K562 (cell line): ENCODE measurements at regions not wholly inside any gene's neighbourhood (a gene's known extent, or its start where the extent isn't known, plus 50 kb on each side); places are given as distances from the start of the nearest gene placed in this dataset.
A peak's percentile ranks its signal among the peaks of the same experiment; 100 is the strongest.

Experiments
- CEBPB ChIP-seq: fragments of 450-650 bp; IDR thresholded peaks from 2 replicates; pipeline ENCODE4 v1.6.1; 2016; ENCODE audit warnings: missing genetic modification characterization, missing compliant biosample characterization
- FOXP1 ChIP-seq: sonication (generic); formaldehyde crosslinking; IDR thresholded peaks from 2 replicates; pipeline ENCODE4 v1.8.0; 2022; ENCODE audit warnings: mild to moderate bottlenecking, missing genetic modification reagents
- NUFIP1 ChIP-seq: fragments of 450-650 bp; IDR thresholded peaks from 2 replicates; pipeline ENCODE4 v1.6.1; 2018; ENCODE audit not compliant: partially characterized antibody
- SMAD1 ChIP-seq: fragments of 150-350 bp; IDR thresholded peaks from 2 replicates; pipeline ENCODE4 v1.6.1; 2014; ENCODE audit warnings: low read length, low read depth; ENCODE audit not compliant: partially characterized antibody
- ZNF316 ChIP-seq: fragments of 450-650 bp; IDR thresholded peaks from 2 replicates; pipeline ENCODE4 v1.6.1; 2016
- ZNF384 ChIP-seq: IDR thresholded peaks from 2 replicates; pipeline ENCODE4 v1.6.1; 2012; ENCODE audit warnings: low read depth, low read length, improper control_type of control experiment
- TF ChIP-seq, protein P1 (sequence below): fragments of 200-600 bp; sonication (generic); IDR thresholded peaks from one replicate; pipeline ENCODE4 v1.6.1; 2012; ENCODE audit warnings: mild to moderate bottlenecking, low read depth, low read length, inconsistent platforms
- TF ChIP-seq, protein P2 (sequence below), 3 experiments: fragments of 200-800 bp in 1 of 3; fragments of 250-450 bp in 1 of 3; fragments of 450-650 bp in 1 of 3; sonication (Bioruptor Pico) in 1 of 3; sonication (Bioruptor generic) in 1 of 3; formaldehyde crosslinking in 1 of 3; IDR thresholded peaks; 2 replicates each; pipeline versions ENCODE4 v1.6.1 to v1.8.0; 2016 to 2022; ENCODE audit warnings: mild to moderate bottlenecking in 2 of 3, missing genetic modification characterization in 2 of 3, missing compliant biosample characterization in 1 of 3, moderate library complexity in 1 of 3
- TF ChIP-seq, protein P3 (sequence below): fragments of 450-650 bp; IDR thresholded peaks from 2 replicates; pipeline ENCODE4 v1.6.1; 2018; ENCODE audit warnings: mild to moderate bottlenecking, low read depth; ENCODE audit not compliant: partially characterized antibody

DNA sequence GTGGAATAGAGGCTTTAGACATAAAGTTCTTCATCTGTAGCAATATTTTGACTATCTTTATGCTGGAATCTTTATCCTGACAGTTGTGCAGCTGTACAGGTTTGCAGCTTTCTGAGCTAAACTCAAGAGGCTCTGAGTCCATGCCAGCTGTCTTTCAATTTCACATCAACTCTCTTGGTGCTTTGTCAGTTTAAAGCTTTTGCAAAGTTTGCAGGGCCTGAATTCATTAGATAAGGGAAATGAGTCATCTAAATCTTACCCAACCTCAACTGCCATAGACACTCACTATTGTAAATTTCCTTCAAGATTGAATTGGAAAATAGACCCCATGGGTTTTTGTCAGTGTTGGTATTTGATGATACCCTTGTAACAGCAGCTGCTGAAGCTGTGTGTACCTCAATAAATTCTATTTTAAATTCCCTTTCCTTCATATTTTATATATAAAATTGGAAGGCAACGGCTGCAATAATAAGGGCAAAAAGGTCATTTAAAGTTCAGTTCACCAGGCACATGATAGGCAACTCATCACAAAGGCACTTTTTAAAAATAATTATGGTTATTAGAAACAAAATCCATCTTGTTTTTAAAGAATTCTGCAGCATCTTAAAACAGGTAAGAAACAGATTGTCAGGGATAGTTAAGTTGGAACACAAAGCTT is 169.9 kb upstream of the SLC39A10 start (continued):
- TF ChIP-seq CEBPB (tag) (peak; percentile 94), NUFIP1 (no peak), FOXP1 (no peak), ZNF316 (peak; percentile 58; the same call in 1 of the 2 replicates), SMAD1 (no peak), ZNF384 (no peak)
- TF ChIP-seq, protein P1, sequence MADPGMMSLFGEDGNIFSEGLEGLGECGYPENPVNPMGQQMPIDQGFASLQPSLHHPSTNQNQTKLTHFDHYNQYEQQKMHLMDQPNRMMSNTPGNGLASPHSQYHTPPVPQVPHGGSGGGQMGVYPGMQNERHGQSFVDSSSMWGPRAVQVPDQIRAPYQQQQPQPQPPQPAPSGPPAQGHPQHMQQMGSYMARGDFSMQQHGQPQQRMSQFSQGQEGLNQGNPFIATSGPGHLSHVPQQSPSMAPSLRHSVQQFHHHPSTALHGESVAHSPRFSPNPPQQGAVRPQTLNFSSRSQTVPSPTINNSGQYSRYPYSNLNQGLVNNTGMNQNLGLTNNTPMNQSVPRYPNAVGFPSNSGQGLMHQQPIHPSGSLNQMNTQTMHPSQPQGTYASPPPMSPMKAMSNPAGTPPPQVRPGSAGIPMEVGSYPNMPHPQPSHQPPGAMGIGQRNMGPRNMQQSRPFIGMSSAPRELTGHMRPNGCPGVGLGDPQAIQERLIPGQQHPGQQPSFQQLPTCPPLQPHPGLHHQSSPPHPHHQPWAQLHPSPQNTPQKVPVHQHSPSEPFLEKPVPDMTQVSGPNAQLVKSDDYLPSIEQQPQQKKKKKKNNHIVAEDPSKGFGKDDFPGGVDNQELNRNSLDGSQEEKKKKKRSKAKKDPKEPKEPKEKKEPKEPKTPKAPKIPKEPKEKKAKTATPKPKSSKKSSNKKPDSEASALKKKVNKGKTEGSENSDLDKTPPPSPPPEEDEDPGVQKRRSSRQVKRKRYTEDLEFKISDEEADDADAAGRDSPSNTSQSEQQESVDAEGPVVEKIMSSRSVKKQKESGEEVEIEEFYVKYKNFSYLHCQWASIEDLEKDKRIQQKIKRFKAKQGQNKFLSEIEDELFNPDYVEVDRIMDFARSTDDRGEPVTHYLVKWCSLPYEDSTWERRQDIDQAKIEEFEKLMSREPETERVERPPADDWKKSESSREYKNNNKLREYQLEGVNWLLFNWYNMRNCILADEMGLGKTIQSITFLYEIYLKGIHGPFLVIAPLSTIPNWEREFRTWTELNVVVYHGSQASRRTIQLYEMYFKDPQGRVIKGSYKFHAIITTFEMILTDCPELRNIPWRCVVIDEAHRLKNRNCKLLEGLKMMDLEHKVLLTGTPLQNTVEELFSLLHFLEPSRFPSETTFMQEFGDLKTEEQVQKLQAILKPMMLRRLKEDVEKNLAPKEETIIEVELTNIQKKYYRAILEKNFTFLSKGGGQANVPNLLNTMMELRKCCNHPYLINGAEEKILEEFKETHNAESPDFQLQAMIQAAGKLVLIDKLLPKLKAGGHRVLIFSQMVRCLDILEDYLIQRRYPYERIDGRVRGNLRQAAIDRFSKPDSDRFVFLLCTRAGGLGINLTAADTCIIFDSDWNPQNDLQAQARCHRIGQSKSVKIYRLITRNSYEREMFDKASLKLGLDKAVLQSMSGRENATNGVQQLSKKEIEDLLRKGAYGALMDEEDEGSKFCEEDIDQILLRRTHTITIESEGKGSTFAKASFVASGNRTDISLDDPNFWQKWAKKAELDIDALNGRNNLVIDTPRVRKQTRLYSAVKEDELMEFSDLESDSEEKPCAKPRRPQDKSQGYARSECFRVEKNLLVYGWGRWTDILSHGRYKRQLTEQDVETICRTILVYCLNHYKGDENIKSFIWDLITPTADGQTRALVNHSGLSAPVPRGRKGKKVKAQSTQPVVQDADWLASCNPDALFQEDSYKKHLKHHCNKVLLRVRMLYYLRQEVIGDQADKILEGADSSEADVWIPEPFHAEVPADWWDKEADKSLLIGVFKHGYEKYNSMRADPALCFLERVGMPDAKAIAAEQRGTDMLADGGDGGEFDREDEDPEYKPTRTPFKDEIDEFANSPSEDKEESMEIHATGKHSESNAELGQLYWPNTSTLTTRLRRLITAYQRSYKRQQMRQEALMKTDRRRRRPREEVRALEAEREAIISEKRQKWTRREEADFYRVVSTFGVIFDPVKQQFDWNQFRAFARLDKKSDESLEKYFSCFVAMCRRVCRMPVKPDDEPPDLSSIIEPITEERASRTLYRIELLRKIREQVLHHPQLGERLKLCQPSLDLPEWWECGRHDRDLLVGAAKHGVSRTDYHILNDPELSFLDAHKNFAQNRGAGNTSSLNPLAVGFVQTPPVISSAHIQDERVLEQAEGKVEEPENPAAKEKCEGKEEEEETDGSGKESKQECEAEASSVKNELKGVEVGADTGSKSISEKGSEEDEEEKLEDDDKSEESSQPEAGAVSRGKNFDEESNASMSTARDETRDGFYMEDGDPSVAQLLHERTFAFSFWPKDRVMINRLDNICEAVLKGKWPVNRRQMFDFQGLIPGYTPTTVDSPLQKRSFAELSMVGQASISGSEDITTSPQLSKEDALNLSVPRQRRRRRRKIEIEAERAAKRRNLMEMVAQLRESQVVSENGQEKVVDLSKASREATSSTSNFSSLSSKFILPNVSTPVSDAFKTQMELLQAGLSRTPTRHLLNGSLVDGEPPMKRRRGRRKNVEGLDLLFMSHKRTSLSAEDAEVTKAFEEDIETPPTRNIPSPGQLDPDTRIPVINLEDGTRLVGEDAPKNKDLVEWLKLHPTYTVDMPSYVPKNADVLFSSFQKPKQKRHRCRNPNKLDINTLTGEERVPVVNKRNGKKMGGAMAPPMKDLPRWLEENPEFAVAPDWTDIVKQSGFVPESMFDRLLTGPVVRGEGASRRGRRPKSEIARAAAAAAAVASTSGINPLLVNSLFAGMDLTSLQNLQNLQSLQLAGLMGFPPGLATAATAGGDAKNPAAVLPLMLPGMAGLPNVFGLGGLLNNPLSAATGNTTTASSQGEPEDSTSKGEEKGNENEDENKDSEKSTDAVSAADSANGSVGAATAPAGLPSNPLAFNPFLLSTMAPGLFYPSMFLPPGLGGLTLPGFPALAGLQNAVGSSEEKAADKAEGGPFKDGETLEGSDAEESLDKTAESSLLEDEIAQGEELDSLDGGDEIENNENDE, result no peak
- TF ChIP-seq, protein P2, sequence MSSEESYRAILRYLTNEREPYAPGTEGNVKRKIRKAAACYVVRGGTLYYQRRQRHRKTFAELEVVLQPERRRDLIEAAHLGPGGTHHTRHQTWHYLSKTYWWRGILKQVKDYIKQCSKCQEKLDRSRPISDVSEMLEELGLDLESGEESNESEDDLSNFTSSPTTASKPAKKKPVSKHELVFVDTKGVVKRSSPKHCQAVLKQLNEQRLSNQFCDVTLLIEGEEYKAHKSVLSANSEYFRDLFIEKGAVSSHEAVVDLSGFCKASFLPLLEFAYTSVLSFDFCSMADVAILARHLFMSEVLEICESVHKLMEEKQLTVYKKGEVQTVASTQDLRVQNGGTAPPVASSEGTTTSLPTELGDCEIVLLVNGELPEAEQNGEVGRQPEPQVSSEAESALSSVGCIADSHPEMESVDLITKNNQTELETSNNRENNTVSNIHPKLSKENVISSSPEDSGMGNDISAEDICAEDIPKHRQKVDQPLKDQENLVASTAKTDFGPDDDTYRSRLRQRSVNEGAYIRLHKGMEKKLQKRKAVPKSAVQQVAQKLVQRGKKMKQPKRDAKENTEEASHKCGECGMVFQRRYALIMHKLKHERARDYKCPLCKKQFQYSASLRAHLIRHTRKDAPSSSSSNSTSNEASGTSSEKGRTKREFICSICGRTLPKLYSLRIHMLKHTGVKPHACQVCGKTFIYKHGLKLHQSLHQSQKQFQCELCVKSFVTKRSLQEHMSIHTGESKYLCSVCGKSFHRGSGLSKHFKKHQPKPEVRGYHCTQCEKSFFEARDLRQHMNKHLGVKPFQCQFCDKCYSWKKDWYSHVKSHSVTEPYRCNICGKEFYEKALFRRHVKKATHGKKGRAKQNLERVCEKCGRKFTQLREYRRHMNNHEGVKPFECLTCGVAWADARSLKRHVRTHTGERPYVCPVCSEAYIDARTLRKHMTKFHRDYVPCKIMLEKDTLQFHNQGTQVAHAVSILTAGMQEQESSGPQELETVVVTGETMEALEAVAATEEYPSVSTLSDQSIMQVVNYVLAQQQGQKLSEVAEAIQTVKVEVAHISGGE (CRISPR knock-in tag; IDR thresholded peaks at IDR 0.05), result no peak
- TF ChIP-seq, protein P3, sequence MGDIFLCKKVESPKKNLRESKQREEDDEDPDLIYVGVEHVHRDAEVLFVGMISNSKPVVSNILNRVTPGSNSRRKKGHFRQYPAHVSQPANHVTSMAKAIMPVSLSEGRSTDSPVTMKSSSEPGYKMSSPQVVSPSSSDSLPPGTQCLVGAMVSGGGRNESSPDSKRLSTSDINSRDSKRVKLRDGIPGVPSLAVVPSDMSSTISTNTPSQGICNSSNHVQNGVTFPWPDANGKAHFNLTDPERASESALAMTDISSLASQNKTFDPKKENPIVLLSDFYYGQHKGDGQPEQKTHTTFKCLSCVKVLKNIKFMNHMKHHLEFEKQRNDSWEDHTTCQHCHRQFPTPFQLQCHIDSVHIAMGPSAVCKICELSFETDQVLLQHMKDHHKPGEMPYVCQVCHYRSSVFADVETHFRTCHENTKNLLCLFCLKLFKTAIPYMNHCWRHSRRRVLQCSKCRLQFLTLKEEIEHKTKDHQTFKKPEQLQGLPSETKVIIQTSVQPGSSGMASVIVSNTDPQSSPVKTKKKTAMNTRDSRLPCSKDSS, result no peak
